ENCODE measurements at regions not wholly inside any gene's neighbourhood (a gene's known extent, or its start where the extent isn't known, plus 50 kb on each side); places are given as distances from the start of the nearest gene placed in this dataset.

- no peak for DNase-seq (ENCODE audit: low spot score)
- Mint-ChIP-seq H3K4me1 (ENCODE audit: low read depth) (peaks cover 23% of the 10 kb centered on the region), H3K4me3 (ENCODE audit: low read depth) (no peak overlapping the region), H3K36me3 (ENCODE audit: low read depth) (no peaks in the 10 kb centered on the region), H3K27me3 (ENCODE audit: low read depth) (peaks cover 20% of the 10 kb centered on the region), H3K27ac (no peak overlapping the region), H3K9me3 (no peaks in the 10 kb centered on the region)
- intact Hi-C loops (cut with micrococcal nuclease): no loop called here
These were observed 275.9 kb upstream of the SNX7 start for GRCh38 chr1:98385652-98386051.

GRCh38 chr1:98384461-98385141 is 276.9 kb upstream of the SNX7 start:
- Mint-ChIP-seq H3K36me3 (ENCODE audit: low read depth) (no peaks in the 10 kb centered on the region), H3K9me3 (no peaks in the 10 kb centered on the region), H3K4me1 (ENCODE audit: low read depth) (peaks cover 19% of the 10 kb centered on the region), H3K27me3 (ENCODE audit: low read depth) (peaks cover 24% of the 10 kb centered on the region), H3K27ac (no peak overlapping the region), H3K4me3 (ENCODE audit: low read depth) (no peak overlapping the region)
- no peak for DNase-seq (ENCODE audit: low spot score)
- intact Hi-C loops (cut with micrococcal nuclease): no loop called here

- Mint-ChIP-seq H3K4me3 (ENCODE audit: low read depth) (no peak overlapping the region), H3K36me3 (ENCODE audit: low read depth) (no peaks in the 10 kb centered on the region), H3K27ac (no peak overlapping the region), H3K4me1 (ENCODE audit: low read depth) (peaks cover 13% of the 10 kb centered on the region), H3K27me3 (ENCODE audit: low read depth) (peaks cover 28% of the 10 kb centered on the region), H3K9me3 (no peaks in the 10 kb centered on the region)
- intact Hi-C loops (cut with micrococcal nuclease): no loop called here
- DNase-seq (ENCODE audit: low spot score): no peak
These were observed 278.4 kb upstream of the SNX7 start for GRCh38 chr1:98382986-98383740.

- H3K36me3 Mint-ChIP-seq (ENCODE audit: low read depth): no peaks in the 10 kb centered on the region
- no peak overlapping the region for H3K4me3 Mint-ChIP-seq (ENCODE audit: low read depth)
- H3K27me3 Mint-ChIP-seq (ENCODE audit: low read depth): peaks cover 32% of the 10 kb centered on the region
- no peak overlapping the region for H3K27ac Mint-ChIP-seq
- H3K9me3 Mint-ChIP-seq: no peaks in the 10 kb centered on the region
- H3K4me1 Mint-ChIP-seq (ENCODE audit: low read depth): peaks cover 7% of the 10 kb centered on the region
- no peak for DNase-seq (ENCODE audit: low spot score)
- intact Hi-C loops (cut with micrococcal nuclease): no loop called here
These were observed 278.9 kb upstream of the SNX7 start for GRCh38 chr1:98382586-98382985.

- Mint-ChIP-seq H3K27me3 (ENCODE audit: low read depth) (peaks cover 15% of the 10 kb centered on the region), H3K4me3 (ENCODE audit: low read depth) (no peak overlapping the region), H3K36me3 (ENCODE audit: low read depth) (no peaks in the 10 kb centered on the region), H3K9me3 (no peaks in the 10 kb centered on the region), H3K4me1 (ENCODE audit: low read depth) (peaks cover 5% of the 10 kb centered on the region), H3K27ac (no peak overlapping the region)
- DNase-seq (ENCODE audit: low spot score): no peak
- intact Hi-C loops (cut with micrococcal nuclease): no loop called here
These were observed 287.4 kb upstream of the SNX7 start for GRCh38 chr1:98374098-98374497.

GRCh38 chr1:98373056-98373455 is 288.5 kb upstream of the SNX7 start:
- Mint-ChIP-seq H3K27ac (no peak overlapping the region), H3K36me3 (ENCODE audit: low read depth) (no peaks in the 10 kb centered on the region), H3K9me3 (no peaks in the 10 kb centered on the region), H3K4me1 (ENCODE audit: low read depth) (peaks cover 7% of the 10 kb centered on the region), H3K4me3 (ENCODE audit: low read depth) (no peak overlapping the region), H3K27me3 (ENCODE audit: low read depth) (peaks cover 17% of the 10 kb centered on the region)
- DNase-seq (ENCODE audit: low spot score): no peak
- intact Hi-C loops (cut with micrococcal nuclease): no loop called here

GRCh38 chr1:98371764-98372163 is 289.8 kb upstream of the SNX7 start:
- H3K27ac Mint-ChIP-seq: no peak overlapping the region
- no peak overlapping the region for H3K4me3 Mint-ChIP-seq (ENCODE audit: low read depth)
- peaks cover 15% of the 10 kb centered on the region for H3K27me3 Mint-ChIP-seq (ENCODE audit: low read depth)
- DNase-seq (ENCODE audit: low spot score): no peak
- no peaks in the 10 kb centered on the region for H3K36me3 Mint-ChIP-seq (ENCODE audit: low read depth)
- peaks cover 7% of the 10 kb centered on the region for H3K4me1 Mint-ChIP-seq (ENCODE audit: low read depth)
- intact Hi-C loops (cut with micrococcal nuclease): no loop called here
- H3K9me3 Mint-ChIP-seq: no peaks in the 10 kb centered on the region

- H3K4me3 Mint-ChIP-seq (ENCODE audit: low read depth): no peak overlapping the region
- H3K9me3 Mint-ChIP-seq: no peaks in the 10 kb centered on the region
- intact Hi-C loops (cut with micrococcal nuclease): no loop called here
- peaks cover 7% of the 10 kb centered on the region for H3K4me1 Mint-ChIP-seq (ENCODE audit: low read depth)
- no peak for DNase-seq (ENCODE audit: low spot score)
- peaks cover 15% of the 10 kb centered on the region for H3K27me3 Mint-ChIP-seq (ENCODE audit: low read depth)
- no peak overlapping the region for H3K27ac Mint-ChIP-seq
- H3K36me3 Mint-ChIP-seq (ENCODE audit: low read depth): no peaks in the 10 kb centered on the region
These were observed 292.1 kb upstream of the SNX7 start for GRCh38 chr1:98369463-98369862.

GRCh38 chr1:98368995-98369394 is 292.5 kb upstream of the SNX7 start:
- DNase-seq (ENCODE audit: low spot score): no peak
- intact Hi-C loops (cut with micrococcal nuclease): no loop called here
- peaks cover 3% of the 10 kb centered on the region for H3K9me3 Mint-ChIP-seq
- peaks cover 15% of the 10 kb centered on the region for H3K27me3 Mint-ChIP-seq (ENCODE audit: low read depth)
- no peak overlapping the region for H3K27ac Mint-ChIP-seq
- no peak overlapping the region for H3K4me3 Mint-ChIP-seq (ENCODE audit: low read depth)
- H3K4me1 Mint-ChIP-seq (ENCODE audit: low read depth): peaks cover 7% of the 10 kb centered on the region
- no peaks in the 10 kb centered on the region for H3K36me3 Mint-ChIP-seq (ENCODE audit: low read depth)

- H3K4me1 Mint-ChIP-seq (ENCODE audit: low read depth): peaks cover 7% of the 10 kb centered on the region
- intact Hi-C loops (cut with micrococcal nuclease): no loop called here
- H3K9me3 Mint-ChIP-seq: peaks cover 5% of the 10 kb centered on the region
- H3K27ac Mint-ChIP-seq: no peak overlapping the region
- H3K36me3 Mint-ChIP-seq (ENCODE audit: low read depth): no peaks in the 10 kb centered on the region
- H3K27me3 Mint-ChIP-seq (ENCODE audit: low read depth): peaks cover 14% of the 10 kb centered on the region
- H3K4me3 Mint-ChIP-seq (ENCODE audit: low read depth): no peak overlapping the region
- no peak for DNase-seq (ENCODE audit: low spot score)
These were observed 294.1 kb upstream of the SNX7 start for GRCh38 chr1:98367426-98367825.

- Mint-ChIP-seq H3K27ac (no peak overlapping the region), H3K4me1 (ENCODE audit: low read depth) (peaks cover 7% of the 10 kb centered on the region), H3K9me3 (peaks cover 8% of the 10 kb centered on the region), H3K36me3 (ENCODE audit: low read depth) (no peaks in the 10 kb centered on the region), H3K4me3 (ENCODE audit: low read depth) (no peak overlapping the region), H3K27me3 (ENCODE audit: low read depth) (peaks cover 12% of the 10 kb centered on the region)
- intact Hi-C loops (cut with micrococcal nuclease): no loop called here
- DNase-seq (ENCODE audit: low spot score): no peak
These were observed 295.2 kb upstream of the SNX7 start for GRCh38 chr1:98366343-98366742.

GRCh38 chr1:98364544-98364943 is 297.0 kb upstream of the SNX7 start:
- peaks cover 8% of the 10 kb centered on the region for H3K9me3 Mint-ChIP-seq
- H3K4me1 Mint-ChIP-seq (ENCODE audit: low read depth): peaks cover 6% of the 10 kb centered on the region
- no peak overlapping the region for H3K4me3 Mint-ChIP-seq (ENCODE audit: low read depth)
- no peak for DNase-seq (ENCODE audit: low spot score)
- H3K27me3 Mint-ChIP-seq (ENCODE audit: low read depth): peaks cover 5% of the 10 kb centered on the region
- H3K27ac Mint-ChIP-seq: no peak overlapping the region
- no peaks in the 10 kb centered on the region for H3K36me3 Mint-ChIP-seq (ENCODE audit: low read depth)
- intact Hi-C loops (cut with micrococcal nuclease): no loop called here

GRCh38 chr1:98360864-98361263 is 300.7 kb upstream of the SNX7 start:
- H3K36me3 Mint-ChIP-seq (ENCODE audit: low read depth): no peaks in the 10 kb centered on the region

More at GRCh38 chr1:98360864-98361263, 300.7 kb upstream of the SNX7 start:
- H3K9me3 Mint-ChIP-seq: peaks cover 8% of the 10 kb centered on the region
- H3K4me1 Mint-ChIP-seq (ENCODE audit: low read depth): no peaks in the 10 kb centered on the region
- no peak for DNase-seq (ENCODE audit: low spot score)
- no peak overlapping the region for H3K4me3 Mint-ChIP-seq (ENCODE audit: low read depth)
- no peak overlapping the region for H3K27ac Mint-ChIP-seq
- intact Hi-C loops (cut with micrococcal nuclease): no loop called here
- peaks cover 9% of the 10 kb centered on the region for H3K27me3 Mint-ChIP-seq (ENCODE audit: low read depth)

Data from activated T-helper 2 cell treated with anti-CD3 and anti-CD28 coated beads, Interferon-gamma antibody, Interleukin-2, Interleukin-4, amounts not matched to agents 10 μg/mL and 5 μg/mL and 100 μg/mL, durations not matched to agents 14 hours and 24 hours and 36 hours (primary cell).